ENCODE measurements at regions not wholly inside any gene's neighbourhood (a gene's known extent, or its start where the extent isn't known, plus 50 kb on each side); places are given as distances from the start of the nearest gene placed in this dataset.

- DNase-seq (ENCODE audit: low read depth) = no peak
Measured at GRCh38 chr10:111515706-111516105, 438.9 kb downstream of the ADRA2A start.

- no peak for DNase-seq (ENCODE audit: low read depth)
Measured at GRCh38 chr10:111516144-111516543, 439.3 kb downstream of the ADRA2A start.

- DNase-seq (ENCODE audit: low read depth) = no peak
Measured at GRCh38 chr10:111522141-111522540, 445.3 kb downstream of the ADRA2A start.

GRCh38 chr10:111522551-111522950 lies 445.7 kb downstream of the ADRA2A start:
- no peak for DNase-seq (ENCODE audit: low read depth)

- no peak for DNase-seq (ENCODE audit: low read depth)
Measured at GRCh38 chr10:111523016-111523415, 446.2 kb downstream of the ADRA2A start.

GRCh38 chr10:111524134-111524533 lies 447.3 kb downstream of the ADRA2A start:
- no peak for DNase-seq (ENCODE audit: low read depth)

- no peak for DNase-seq (ENCODE audit: low read depth)
Measured at GRCh38 chr10:111525696-111526095, 448.9 kb downstream of the ADRA2A start.

- DNase-seq (ENCODE audit: low read depth) = no peak
Measured at GRCh38 chr10:111531690-111532089, 454.9 kb downstream of the ADRA2A start.

GRCh38 chr10:111532139-111532538 lies 455.3 kb downstream of the ADRA2A start:
- DNase-seq (ENCODE audit: low read depth) = no peak

- no peak for DNase-seq (ENCODE audit: low read depth)
Measured at GRCh38 chr10:111539246-111539645, 462.4 kb downstream of the ADRA2A start.

GRCh38 chr10:111543854-111544253 lies 467.0 kb downstream of the ADRA2A start:
- no peak for DNase-seq (ENCODE audit: low read depth)

- DNase-seq (ENCODE audit: low read depth) = no peak
Measured at GRCh38 chr10:111545861-111546605, 469.2 kb downstream of the ADRA2A start.

- no peak for DNase-seq (ENCODE audit: low read depth)
Measured at GRCh38 chr10:111548084-111548726, 471.4 kb downstream of the ADRA2A start.

- DNase-seq (ENCODE audit: low read depth) = no peak
Measured at GRCh38 chr10:111551001-111551400, 474.2 kb downstream of the ADRA2A start.

GRCh38 chr10:111556666-111557065 lies 479.8 kb downstream of the ADRA2A start:
- DNase-seq (ENCODE audit: low read depth) = no peak

- DNase-seq (ENCODE audit: low read depth) = no peak
Measured at GRCh38 chr10:111558211-111558610, 481.4 kb downstream of the ADRA2A start.

GRCh38 chr10:111560027-111560426 lies 483.2 kb downstream of the ADRA2A start:
- DNase-seq (ENCODE audit: low read depth) = no peak

- no peak for DNase-seq (ENCODE audit: low read depth)
Measured at GRCh38 chr10:111561124-111561523, 484.3 kb downstream of the ADRA2A start.

GRCh38 chr10:111565542-111565941 lies 488.7 kb downstream of the ADRA2A start:
- no peak for DNase-seq (ENCODE audit: low read depth)

GRCh38 chr10:111578076-111578475 lies 501.2 kb downstream of the ADRA2A start:
- no peak for DNase-seq (ENCODE audit: low read depth)

- no peak for DNase-seq (ENCODE audit: low read depth)
Measured at GRCh38 chr10:111579473-111579872, 502.6 kb downstream of the ADRA2A start.

GRCh38 chr10:111590703-111591102 lies 513.9 kb downstream of the ADRA2A start:
- DNase-seq (ENCODE audit: low read depth) = no peak

GRCh38 chr10:111593578-111593977 lies 516.7 kb downstream of the ADRA2A start:
- DNase-seq (ENCODE audit: low read depth) = no peak

GRCh38 chr10:111595173-111595572 lies 518.3 kb downstream of the ADRA2A start:
- DNase-seq (ENCODE audit: low read depth) = no peak
